Keratinocyte (primary cell): ENCODE measurements at regions not wholly inside any gene's neighbourhood (a gene's known extent, or its start where the extent isn't known, plus 50 kb on each side); places are given as distances from the start of the nearest gene placed in this dataset.

Source experiments
- CTCF ChIP-seq, 3 experiments: IDR thresholded peaks in 1 of 3; conservative IDR thresholded peaks in 1 of 3; optimal IDR thresholded peaks in 1 of 3; 2 replicates in 2 of 3; 3 replicates in 1 of 3; pipeline versions ENCODE3 to v1.5.1; 2011; ENCODE audit warnings: low read length in 3 of 3, mild to moderate bottlenecking in 3 of 3, moderate library complexity in 2 of 3, control low read depth in 1 of 3, inconsistent platforms in 1 of 3; ENCODE audit not compliant: insufficient read depth in 2 of 3; ENCODE audit errors: extremely low read depth in 1 of 3
- EZH2 ChIP-seq: IDR thresholded peaks from one replicate; pipeline ENCODE4 v1.6.1; 2012; ENCODE audit warnings: inconsistent platforms, mild to moderate bottlenecking, low read length, moderate library complexity

- no peak for TF ChIP-seq CTCF (optimal IDR thresholded peaks at IDR 0.05 in 1 of 3, IDR thresholded peaks at IDR 0.05 in 1 of 3, conservative IDR thresholded peaks at IDR 0.05 in 1 of 3; ENCODE audit: extremely low read depth in 1 of 3, insufficient read depth in 2 of 3, low read length in 3 of 3)
- no peak for TF ChIP-seq EZH2
Measured at GRCh38 chr21:22393324-22393723, 1395.1 kb downstream of the NCAM2 start.
